GM19324 (cell line): ENCODE measurements at regions not wholly inside any gene's neighbourhood (a gene's known extent, or its start where the extent isn't known, plus 50 kb on each side); places are given as distances from the start of the nearest gene placed in this dataset.

Experiments
- ATAC-seq: cut with Tn5 transposase; IDR thresholded peaks from one replicate; pipeline ENCODE4 v1.9.1; 2021; ENCODE audit warnings: mild to moderate bottlenecking, moderate library complexity; ENCODE audit not compliant: unreplicated experiment, low FRiP score

- no peak for ATAC-seq
Observed at GRCh38 chr7:108686494-108686893, 116.8 kb downstream of the DNAJB9 start.

GRCh38 chr7:108697254-108697653 lies 127.6 kb downstream of the DNAJB9 start:
- no peak for ATAC-seq

GRCh38 chr7:108711611-108712010 lies 141.9 kb downstream of the DNAJB9 start:
- ATAC-seq, result no peak

DNA sequence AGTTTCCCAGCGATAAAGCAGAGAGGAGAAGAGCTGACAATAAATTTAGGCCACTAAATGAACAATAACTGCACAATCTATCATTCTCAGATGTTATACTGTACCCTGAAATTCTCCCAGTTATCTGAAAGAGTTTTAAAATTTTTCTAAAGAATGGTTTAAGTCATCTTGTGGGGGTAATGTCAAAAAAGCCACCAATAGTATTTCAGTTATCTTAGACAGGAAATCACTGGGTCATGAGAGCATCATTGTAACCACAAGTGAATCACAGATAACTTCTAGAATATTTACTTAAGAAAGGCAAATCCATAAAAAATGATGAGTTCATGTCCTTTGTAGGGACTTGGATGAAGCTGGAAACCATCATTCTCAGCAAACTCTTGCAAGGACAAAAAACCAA lies 147.1 kb downstream of the DNAJB9 start:
- ATAC-seq, result no peak

DNA sequence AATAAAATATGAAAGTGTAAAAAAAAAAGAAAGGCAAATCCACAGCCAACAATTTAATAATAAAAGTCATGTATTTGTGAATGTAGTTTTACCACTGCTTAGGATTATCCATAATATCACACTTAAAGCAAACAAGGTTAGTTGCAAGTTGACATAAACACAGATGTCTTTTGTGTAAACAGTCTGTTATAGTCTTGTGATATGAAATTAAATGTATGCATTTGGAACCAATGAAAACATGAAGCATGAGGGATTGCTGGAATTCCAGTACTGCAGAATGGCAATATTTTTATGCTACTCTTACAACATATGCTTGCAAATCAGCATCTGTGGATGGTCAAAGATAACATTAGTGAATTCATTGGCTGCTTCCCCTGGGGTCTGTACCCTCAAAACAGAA lies 148.1 kb downstream of the DNAJB9 start:
- no peak for ATAC-seq

DNA sequence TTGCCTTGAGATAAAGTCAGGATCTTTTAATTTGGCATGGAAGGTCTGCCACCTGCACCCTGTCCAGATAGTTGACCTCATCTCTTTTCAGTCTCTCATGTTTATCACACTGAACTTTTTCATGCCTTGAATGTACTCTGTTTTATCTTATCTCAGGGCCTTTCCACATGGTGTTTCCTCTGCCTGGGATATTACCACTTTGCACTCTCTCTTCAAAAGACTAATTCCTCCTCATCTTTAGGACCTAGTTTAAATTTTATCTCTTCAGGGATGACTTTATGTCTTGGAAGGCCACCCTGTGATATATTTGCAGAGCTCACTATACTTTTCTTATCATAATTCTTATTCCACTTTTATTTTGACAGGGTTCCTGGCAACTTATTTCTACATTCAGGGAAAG lies 150.0 kb downstream of the DNAJB9 start:
- ATAC-seq, result no peak

DNA sequence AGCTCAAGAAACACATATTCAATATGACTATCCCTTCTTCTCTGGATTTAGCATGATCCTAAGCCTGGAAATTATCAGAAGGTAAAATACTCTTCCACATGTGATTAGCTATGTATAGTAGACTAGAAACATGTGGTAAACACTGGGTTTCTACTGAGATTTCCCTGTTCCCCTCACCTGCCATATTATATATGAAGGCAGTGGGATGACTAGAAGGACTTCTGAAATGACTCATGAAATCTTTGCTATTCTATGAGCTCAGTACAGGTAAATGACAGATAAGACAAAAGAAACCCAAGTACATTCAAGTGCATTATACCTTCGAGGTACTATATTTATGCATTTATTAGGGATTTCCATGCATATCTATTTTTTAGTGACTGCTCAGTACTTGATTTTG lies 152.9 kb downstream of the DNAJB9 start:
- ATAC-seq, result no peak

- no peak for ATAC-seq
Observed at GRCh38 chr7:108723381-108723814, 153.7 kb downstream of the DNAJB9 start.

DNA sequence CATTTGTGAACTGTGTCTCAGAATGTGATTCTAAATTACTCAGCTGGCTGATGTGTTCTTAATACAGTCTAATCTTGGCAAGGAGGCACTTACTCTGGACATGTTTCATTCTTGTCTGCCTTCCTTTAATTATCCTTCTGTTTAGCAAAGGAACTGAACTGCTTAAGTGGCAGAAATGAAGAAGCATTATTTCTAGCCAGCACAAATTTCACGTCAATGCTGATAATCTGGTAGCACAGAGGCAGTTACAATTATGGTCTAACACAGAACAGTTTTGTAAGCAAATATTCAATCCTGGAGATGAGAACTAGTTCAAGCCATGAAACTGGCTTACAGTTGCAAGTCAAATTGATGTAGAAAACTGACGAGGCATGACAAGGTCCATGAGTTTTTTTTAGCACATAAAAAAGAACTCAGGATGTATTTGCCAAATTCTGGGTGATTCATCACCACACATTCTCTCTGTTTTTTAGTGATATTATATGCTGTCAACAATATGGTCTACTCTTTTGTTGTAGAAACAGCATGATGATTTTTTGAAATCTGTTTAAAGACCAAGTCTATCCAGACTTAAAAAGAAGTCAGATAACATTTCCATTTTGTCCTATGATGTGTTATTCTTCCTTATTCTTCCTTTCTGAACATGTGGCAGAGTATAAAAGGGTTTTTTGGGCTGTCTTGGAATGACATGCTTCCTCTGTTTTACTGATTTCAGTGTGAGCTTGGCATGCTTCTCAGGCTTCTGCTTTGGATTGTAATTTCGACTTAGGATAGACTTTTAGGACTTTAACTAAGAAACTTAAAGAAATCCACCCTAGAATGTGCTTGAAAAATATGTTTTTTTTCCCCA lies 154.8 kb downstream of the DNAJB9 start:
- no peak for ATAC-seq

DNA sequence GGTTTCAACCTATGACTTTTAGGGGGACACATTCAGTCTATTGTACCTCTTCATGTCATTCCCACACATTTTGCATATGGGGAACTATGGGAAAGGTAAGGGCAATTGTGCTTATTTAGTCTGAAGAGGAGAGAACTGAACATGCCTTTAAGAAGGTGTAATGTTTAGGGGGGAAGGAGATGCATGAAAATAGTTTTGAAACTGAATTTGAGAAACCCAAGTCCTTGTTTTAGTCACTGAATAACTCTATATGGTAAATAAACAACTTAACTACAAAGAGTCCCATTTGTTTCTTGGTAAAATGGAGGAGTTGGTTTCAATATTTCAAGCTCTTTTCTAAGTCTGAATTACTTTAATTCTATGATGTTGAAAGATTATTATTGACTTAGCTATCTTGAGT lies 166.1 kb downstream of the DNAJB9 start:
- no peak for ATAC-seq

DNA sequence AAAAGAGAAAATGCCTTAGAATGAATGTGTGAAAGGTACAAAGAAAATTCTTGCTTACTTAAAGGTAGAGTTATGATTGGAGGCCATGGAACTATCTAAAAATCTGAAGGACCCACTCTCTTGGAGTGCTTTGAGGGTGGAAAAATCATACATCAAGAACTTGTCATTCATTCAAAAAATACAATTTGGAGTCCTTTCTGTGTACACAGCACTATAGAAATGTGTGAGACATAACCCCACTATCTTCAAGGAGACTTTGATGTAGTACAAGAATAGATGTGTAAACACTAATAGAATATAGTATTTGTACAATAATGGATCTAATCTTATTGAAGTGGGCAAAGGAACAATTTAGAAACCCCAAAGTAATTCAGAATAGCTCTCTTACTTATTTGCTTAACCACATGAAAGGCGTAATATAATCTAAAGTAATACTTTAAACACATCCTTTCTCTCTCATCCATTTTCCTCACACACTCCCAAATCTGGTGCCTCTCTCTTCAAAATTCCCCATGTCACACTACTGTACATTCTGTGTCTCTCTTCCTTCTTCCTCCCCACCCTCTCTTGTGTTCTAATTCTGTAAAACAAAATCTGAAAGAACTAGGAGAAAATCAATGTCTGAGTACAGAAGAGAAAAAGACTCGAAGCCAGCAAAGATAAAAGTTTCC lies 166.7 kb downstream of the DNAJB9 start:
- no peak for ATAC-seq

GRCh38 chr7:108770981-108771745 lies 201.5 kb downstream of the DNAJB9 start:
- no peak for ATAC-seq

GRCh38 chr7:108771853-108772252 lies 202.2 kb downstream of the DNAJB9 start:
- no peak for ATAC-seq

GRCh38 chr7:108777966-108778365 lies 208.3 kb downstream of the DNAJB9 start:
- no peak for ATAC-seq

GRCh38 chr7:108789451-108789850 lies 219.8 kb downstream of the DNAJB9 start:
- ATAC-seq, result no peak

DNA sequence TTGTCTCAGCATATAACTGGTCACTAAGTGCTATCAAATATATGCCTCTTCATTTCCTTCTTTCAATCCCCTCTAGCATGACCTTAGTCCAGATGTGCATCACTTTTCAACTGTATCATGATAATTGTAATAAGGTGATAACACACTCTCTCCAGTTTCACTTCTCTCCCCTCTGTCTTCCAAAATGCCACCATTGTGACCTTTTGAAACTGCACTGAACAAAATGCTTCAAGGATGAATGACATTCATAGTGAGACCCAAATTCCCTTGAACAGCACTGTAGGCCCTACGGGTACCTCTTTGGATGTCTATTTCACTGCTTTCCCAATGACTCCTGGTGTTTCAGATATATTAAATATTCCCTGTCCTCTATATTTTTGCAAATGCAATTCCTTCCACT lies 224.8 kb downstream of the DNAJB9 start:
- no peak for ATAC-seq

GRCh38 chr7:108802650-108803049 lies 233.0 kb downstream of the DNAJB9 start:
- no peak for ATAC-seq

GRCh38 chr7:108805808-108806397 lies 236.2 kb downstream of the DNAJB9 start:
- ATAC-seq, result no peak

- no peak for ATAC-seq
Observed at GRCh38 chr7:108808549-108809266, 239.0 kb downstream of the DNAJB9 start.

- ATAC-seq, result no peak
Observed at GRCh38 chr7:108809356-108809755, 239.7 kb downstream of the DNAJB9 start.
